ENCODE measurements at regions not wholly inside any gene's neighbourhood (a gene's known extent, or its start where the extent isn't known, plus 50 kb on each side); places are given as distances from the start of the nearest gene placed in this dataset.

DNA sequence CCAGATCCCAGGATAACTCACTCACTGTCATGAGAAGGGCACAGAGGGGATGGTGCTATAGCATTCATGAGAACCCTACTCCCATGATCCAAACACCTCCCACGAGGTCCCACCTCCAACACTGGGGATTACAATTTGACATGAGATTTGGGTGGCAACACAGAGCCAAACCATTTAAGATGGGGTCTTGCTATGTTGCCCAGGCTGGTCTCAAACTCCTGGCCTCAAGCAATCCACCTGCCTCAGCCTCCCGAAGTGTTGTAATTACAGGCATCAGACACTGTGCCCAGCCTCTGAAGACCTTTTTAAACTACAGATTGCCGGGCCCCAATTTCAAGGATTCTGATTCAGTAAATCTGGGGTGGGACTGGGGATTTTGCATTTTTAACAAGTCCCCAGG, 98.5 kb downstream of the BAMBI start:
- TF ChIP-seq, protein P1, sequence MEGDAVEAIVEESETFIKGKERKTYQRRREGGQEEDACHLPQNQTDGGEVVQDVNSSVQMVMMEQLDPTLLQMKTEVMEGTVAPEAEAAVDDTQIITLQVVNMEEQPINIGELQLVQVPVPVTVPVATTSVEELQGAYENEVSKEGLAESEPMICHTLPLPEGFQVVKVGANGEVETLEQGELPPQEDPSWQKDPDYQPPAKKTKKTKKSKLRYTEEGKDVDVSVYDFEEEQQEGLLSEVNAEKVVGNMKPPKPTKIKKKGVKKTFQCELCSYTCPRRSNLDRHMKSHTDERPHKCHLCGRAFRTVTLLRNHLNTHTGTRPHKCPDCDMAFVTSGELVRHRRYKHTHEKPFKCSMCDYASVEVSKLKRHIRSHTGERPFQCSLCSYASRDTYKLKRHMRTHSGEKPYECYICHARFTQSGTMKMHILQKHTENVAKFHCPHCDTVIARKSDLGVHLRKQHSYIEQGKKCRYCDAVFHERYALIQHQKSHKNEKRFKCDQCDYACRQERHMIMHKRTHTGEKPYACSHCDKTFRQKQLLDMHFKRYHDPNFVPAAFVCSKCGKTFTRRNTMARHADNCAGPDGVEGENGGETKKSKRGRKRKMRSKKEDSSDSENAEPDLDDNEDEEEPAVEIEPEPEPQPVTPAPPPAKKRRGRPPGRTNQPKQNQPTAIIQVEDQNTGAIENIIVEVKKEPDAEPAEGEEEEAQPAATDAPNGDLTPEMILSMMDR (IDR thresholded peaks at IDR 0.05), result no peak
- TF ChIP-seq POLR2AphosphoS5 (IDR thresholded peaks at IDR 0.05; ENCODE audit: low read depth, low read length), result no peak
- TF ChIP-seq, protein P2, sequence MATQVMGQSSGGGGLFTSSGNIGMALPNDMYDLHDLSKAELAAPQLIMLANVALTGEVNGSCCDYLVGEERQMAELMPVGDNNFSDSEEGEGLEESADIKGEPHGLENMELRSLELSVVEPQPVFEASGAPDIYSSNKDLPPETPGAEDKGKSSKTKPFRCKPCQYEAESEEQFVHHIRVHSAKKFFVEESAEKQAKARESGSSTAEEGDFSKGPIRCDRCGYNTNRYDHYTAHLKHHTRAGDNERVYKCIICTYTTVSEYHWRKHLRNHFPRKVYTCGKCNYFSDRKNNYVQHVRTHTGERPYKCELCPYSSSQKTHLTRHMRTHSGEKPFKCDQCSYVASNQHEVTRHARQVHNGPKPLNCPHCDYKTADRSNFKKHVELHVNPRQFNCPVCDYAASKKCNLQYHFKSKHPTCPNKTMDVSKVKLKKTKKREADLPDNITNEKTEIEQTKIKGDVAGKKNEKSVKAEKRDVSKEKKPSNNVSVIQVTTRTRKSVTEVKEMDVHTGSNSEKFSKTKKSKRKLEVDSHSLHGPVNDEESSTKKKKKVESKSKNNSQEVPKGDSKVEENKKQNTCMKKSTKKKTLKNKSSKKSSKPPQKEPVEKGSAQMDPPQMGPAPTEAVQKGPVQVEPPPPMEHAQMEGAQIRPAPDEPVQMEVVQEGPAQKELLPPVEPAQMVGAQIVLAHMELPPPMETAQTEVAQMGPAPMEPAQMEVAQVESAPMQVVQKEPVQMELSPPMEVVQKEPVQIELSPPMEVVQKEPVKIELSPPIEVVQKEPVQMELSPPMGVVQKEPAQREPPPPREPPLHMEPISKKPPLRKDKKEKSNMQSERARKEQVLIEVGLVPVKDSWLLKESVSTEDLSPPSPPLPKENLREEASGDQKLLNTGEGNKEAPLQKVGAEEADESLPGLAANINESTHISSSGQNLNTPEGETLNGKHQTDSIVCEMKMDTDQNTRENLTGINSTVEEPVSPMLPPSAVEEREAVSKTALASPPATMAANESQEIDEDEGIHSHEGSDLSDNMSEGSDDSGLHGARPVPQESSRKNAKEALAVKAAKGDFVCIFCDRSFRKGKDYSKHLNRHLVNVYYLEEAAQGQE (IDR thresholded peaks at IDR 0.05; ENCODE audit: insufficient read depth in 1 of 2, low read depth in 2 of 2, low read length in 1 of 2), result no peak
- no peak for TF ChIP-seq TCF7L2 (IDR thresholded peaks at IDR 0.05; ENCODE audit: low read depth, low read length)

Measured in Panc1 (cell line).